ENCODE measurements at regions not wholly inside any gene's neighbourhood (a gene's known extent, or its start where the extent isn't known, plus 50 kb on each side); places are given as distances from the start of the nearest gene placed in this dataset.
A peak's percentile ranks its signal among the peaks of the same experiment; 100 is the strongest.
"Not testable (repeated sequence)": the region's sequence is repeated elsewhere in the genome, so short reads cannot be mapped to it uniquely, and the experiment has no call there.

- Mint-ChIP-seq H3K4me3 (no peak overlapping the region), H3K36me3 (no peaks in the 10 kb centered on the region), H3K4me1 (no peaks in the 10 kb centered on the region), H3K27me3 (peaks cover 17% of the 10 kb centered on the region), H3K9me3 (peaks cover 0 to 1% (median 0%) of the 10 kb centered on the region in 7 donors), H3K27ac (no peak overlapping the region)
- Histone ChIP-seq H3K36me3 (ENCODE audit: control insufficient read depth, insufficient read depth, low read length) (no peaks in the 10 kb centered on the region), H3K27me3 (ENCODE audit: control insufficient read depth, insufficient read depth, low read length) (no peaks in the 10 kb centered on the region), H3K9me3 (ENCODE audit: control insufficient read depth in 2 of 2, low read length in 2 of 2) (no peaks in the 10 kb centered on the region), H3K4me3 (ENCODE audit: low read depth, low read length) (no peak overlapping the region), H3K27ac (ENCODE audit: insufficient read depth, low read length, poor library complexity, severe bottlenecking) (no peak overlapping the region), H3K4me1 (ENCODE audit: control insufficient read depth, insufficient read depth, low read length, poor library complexity, severe bottlenecking) (no peaks in the 10 kb centered on the region)
- DNase-seq, result no peak
- ATAC-seq (ENCODE audit: low read depth in 2 of 2), result no peak
Observed at GRCh38 chr2:11079136-11079824, 76.0 kb upstream of the SLC66A3 start.

DNA sequence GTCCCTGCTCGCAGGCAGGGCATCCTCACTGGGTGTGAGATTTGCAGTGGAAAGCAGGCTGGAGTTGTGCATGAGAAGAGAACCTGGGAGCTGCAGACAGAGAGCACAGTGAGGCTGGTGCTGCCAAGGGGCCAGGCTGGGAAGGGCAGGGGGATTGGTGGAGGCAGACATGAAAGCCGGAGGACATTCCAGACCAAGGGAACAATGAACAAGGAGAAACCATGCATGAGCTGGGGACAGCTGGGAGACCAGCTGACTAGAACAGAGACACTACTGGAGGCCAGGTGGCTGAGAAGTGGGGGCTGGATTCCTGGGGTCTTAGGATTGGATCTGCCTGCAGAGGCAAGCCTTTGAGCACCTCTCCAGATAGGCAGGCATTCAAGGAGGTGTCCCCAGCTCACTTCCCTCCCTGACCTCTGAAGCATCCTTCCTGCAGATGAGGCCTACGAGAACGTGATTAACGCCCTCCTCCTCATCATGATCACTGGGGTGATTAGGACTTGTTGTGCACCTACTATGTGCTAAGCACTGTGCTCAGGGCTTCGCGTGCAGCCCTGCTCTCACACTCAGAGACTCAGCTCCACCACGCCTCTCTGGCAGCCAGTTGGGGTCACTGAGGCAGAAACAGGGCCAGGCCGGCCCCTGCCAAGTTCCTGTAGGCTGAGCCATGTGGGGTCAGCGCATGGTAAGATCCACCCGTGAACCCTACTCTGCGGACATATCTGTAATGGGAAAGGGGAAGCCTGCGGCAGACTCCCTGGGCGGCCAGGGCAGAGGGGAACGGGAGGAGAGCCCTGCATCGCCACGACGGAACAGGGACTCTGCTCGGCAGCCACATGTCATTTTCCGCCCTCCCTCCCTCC, 74.8 kb upstream of the SLC66A3 start:
- ATAC-seq (ENCODE audit: low read depth in 2 of 2) (no peak), DNase-seq (no peak)
- no peaks in the 10 kb centered on the region for H3K36me3 ChIP-seq (ENCODE audit: control insufficient read depth, insufficient read depth, low read length)
- no peak overlapping the region for H3K4me3 ChIP-seq (ENCODE audit: low read depth, low read length)
- no peak overlapping the region for H3K4me3 Mint-ChIP-seq
- H3K9me3 ChIP-seq (ENCODE audit: control insufficient read depth in 2 of 2, low read length in 2 of 2), result no peaks in the 10 kb centered on the region
- no peaks in the 10 kb centered on the region for H3K4me1 Mint-ChIP-seq
- H3K27me3 ChIP-seq (ENCODE audit: control insufficient read depth, insufficient read depth, low read length), result no peaks in the 10 kb centered on the region
- peaks cover 0 to 1% (median 0%) of the 10 kb centered on the region in 7 donors for H3K9me3 Mint-ChIP-seq
- H3K4me1 ChIP-seq (ENCODE audit: control insufficient read depth, insufficient read depth, low read length, poor library complexity, severe bottlenecking), result no peaks in the 10 kb centered on the region
- peaks cover 17% of the 10 kb centered on the region for H3K27me3 Mint-ChIP-seq
- H3K36me3 Mint-ChIP-seq, result no peaks in the 10 kb centered on the region
- H3K27ac Mint-ChIP-seq, result no peak overlapping the region
- no peak overlapping the region for H3K27ac ChIP-seq (ENCODE audit: insufficient read depth, low read length, poor library complexity, severe bottlenecking)

DNA sequence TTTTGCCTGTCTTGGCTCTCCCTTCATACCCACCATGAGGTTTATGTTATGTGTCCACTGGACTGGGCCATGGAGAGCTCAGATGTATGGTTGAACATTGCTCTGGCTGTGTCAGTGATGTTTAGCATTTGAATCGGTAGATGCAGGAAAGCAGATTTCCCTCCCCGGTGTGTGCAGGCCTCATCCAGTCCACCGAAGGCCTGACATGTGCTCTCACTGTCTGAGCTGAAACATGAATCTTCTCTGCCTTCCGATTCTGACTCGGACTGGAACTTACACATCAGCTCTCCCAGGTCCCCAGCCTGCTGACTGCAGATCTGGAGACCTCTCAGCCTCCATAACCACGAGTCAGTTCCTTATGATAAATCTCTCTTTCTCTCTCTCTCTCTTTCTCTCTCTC, 72.4 kb upstream of the SLC66A3 start:
- H3K4me3 Mint-ChIP-seq, result no peak overlapping the region
- ATAC-seq (ENCODE audit: low read depth in 2 of 2), result no peak
- Histone ChIP-seq H3K36me3 (ENCODE audit: control insufficient read depth, insufficient read depth, low read length) (no peaks in the 10 kb centered on the region), H3K27ac (ENCODE audit: insufficient read depth, low read length, poor library complexity, severe bottlenecking) (no peak overlapping the region), H3K9me3 (ENCODE audit: control insufficient read depth in 2 of 2, low read length in 2 of 2) (no peaks in the 10 kb centered on the region), H3K4me3 (ENCODE audit: low read depth, low read length) (no peak overlapping the region), H3K4me1 (ENCODE audit: control insufficient read depth, insufficient read depth, low read length, poor library complexity, severe bottlenecking) (no peaks in the 10 kb centered on the region), H3K27me3 (ENCODE audit: control insufficient read depth, insufficient read depth, low read length) (peaks cover 3% of the 10 kb centered on the region)
- no peak for DNase-seq
- no peak overlapping the region for H3K27ac Mint-ChIP-seq
- peaks cover 0 to 1% (median 0%) of the 10 kb centered on the region in 7 donors for H3K9me3 Mint-ChIP-seq
- H3K4me1 Mint-ChIP-seq, result no peaks in the 10 kb centered on the region
- H3K27me3 Mint-ChIP-seq, result peaks cover 23% of the 10 kb centered on the region
- H3K36me3 Mint-ChIP-seq, result no peaks in the 10 kb centered on the region

- H3K9me3 Mint-ChIP-seq; H3K27me3 ChIP-seq (ENCODE audit: control insufficient read depth, insufficient read depth, low read length); H3K36me3 ChIP-seq (ENCODE audit: control insufficient read depth, insufficient read depth, low read length); ATAC-seq (ENCODE audit: low read depth in 2 of 2); H3K4me1 Mint-ChIP-seq; H3K27ac Mint-ChIP-seq; DNase-seq; H3K4me3 Mint-ChIP-seq; H3K27ac ChIP-seq (ENCODE audit: insufficient read depth, low read length, poor library complexity, severe bottlenecking); H3K9me3 ChIP-seq (ENCODE audit: control insufficient read depth in 2 of 2, low read length in 2 of 2); H3K4me3 ChIP-seq (ENCODE audit: low read depth, low read length); H3K4me1 ChIP-seq (ENCODE audit: control insufficient read depth, insufficient read depth, low read length, poor library complexity, severe bottlenecking); H3K36me3 Mint-ChIP-seq: not testable (repeated sequence)
- H3K27me3 Mint-ChIP-seq, result peaks cover 28% of the 10 kb centered on the region
Observed at GRCh38 chr2:11088821-11089220, 66.4 kb upstream of the SLC66A3 start.

- Histone ChIP-seq H3K4me3 (ENCODE audit: low read depth, low read length) (no peak overlapping the region), H3K27me3 (ENCODE audit: control insufficient read depth, insufficient read depth, low read length) (peaks cover 6% of the 10 kb centered on the region), H3K9me3 (ENCODE audit: control insufficient read depth in 2 of 2, low read length in 2 of 2) (no peaks in the 10 kb centered on the region), H3K4me1 (ENCODE audit: control insufficient read depth, insufficient read depth, low read length, poor library complexity, severe bottlenecking) (no peaks in the 10 kb centered on the region), H3K27ac (ENCODE audit: insufficient read depth, low read length, poor library complexity, severe bottlenecking) (no peak overlapping the region), H3K36me3 (ENCODE audit: control insufficient read depth, insufficient read depth, low read length) (no peaks in the 10 kb centered on the region)
- DNase-seq (peak in 1 of 3 donors; percentile 23), ATAC-seq (ENCODE audit: low read depth in 2 of 2) (no peak)
- Mint-ChIP-seq H3K4me3 (no peak overlapping the region), H3K4me1 (no peaks in the 10 kb centered on the region), H3K27ac (no peak overlapping the region), H3K36me3 (no peaks in the 10 kb centered on the region), H3K9me3 (no peaks in the 10 kb centered on the region), H3K27me3 (peaks cover 25% of the 10 kb centered on the region)
Observed at GRCh38 chr2:11090187-11090586, 65.1 kb upstream of the SLC66A3 start.

GRCh38 chr2:11092701-11093335, 62.4 kb upstream of the SLC66A3 start:
- Mint-ChIP-seq H3K27me3 (peaks cover 9% of the 10 kb centered on the region), H3K9me3 (no peaks in the 10 kb centered on the region), H3K4me1 (no peaks in the 10 kb centered on the region), H3K4me3 (no peak overlapping the region), H3K36me3 (no peaks in the 10 kb centered on the region), H3K27ac (peak overlapping the region in 2 of 3 donors; percentile 7 to 51)
- Histone ChIP-seq H3K27me3 (ENCODE audit: control insufficient read depth, insufficient read depth, low read length) (peaks cover 4% of the 10 kb centered on the region), H3K27ac (ENCODE audit: insufficient read depth, low read length, poor library complexity, severe bottlenecking) (no peak overlapping the region), H3K9me3 (ENCODE audit: control insufficient read depth in 2 of 2, low read length in 2 of 2) (no peaks in the 10 kb centered on the region), H3K36me3 (ENCODE audit: control insufficient read depth, insufficient read depth, low read length) (no peaks in the 10 kb centered on the region), H3K4me3 (ENCODE audit: low read depth, low read length) (no peak overlapping the region), H3K4me1 (ENCODE audit: control insufficient read depth, insufficient read depth, low read length, poor library complexity, severe bottlenecking) (no peaks in the 10 kb centered on the region)
- ATAC-seq (ENCODE audit: low read depth in 2 of 2) (no peak), DNase-seq (no peak)

DNA sequence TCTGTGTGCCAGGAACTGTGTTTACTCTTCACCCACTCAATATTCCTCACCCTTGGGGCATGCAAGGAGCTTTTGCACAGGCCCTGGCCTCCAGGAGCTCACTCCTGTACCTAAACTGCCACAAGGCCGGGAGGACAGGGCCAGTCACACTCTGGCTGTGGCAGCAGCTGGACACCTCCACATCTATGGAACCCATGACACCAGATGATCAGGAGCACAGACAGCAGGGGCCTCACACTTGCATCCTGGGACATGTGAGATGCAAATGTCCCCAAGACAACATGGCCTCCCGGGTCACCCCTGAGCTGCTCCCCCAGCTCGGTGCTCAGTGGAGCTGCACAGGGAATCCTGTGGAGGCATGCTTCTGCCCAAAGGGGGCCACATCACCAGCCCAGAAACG, 61.8 kb upstream of the SLC66A3 start:
- Histone ChIP-seq H3K27ac (ENCODE audit: insufficient read depth, low read length, poor library complexity, severe bottlenecking) (no peak overlapping the region), H3K27me3 (ENCODE audit: control insufficient read depth, insufficient read depth, low read length) (peaks cover 2% of the 10 kb centered on the region), H3K9me3 (ENCODE audit: control insufficient read depth in 2 of 2, low read length in 2 of 2) (no peaks in the 10 kb centered on the region), H3K4me1 (ENCODE audit: control insufficient read depth, insufficient read depth, low read length, poor library complexity, severe bottlenecking) (no peaks in the 10 kb centered on the region), H3K4me3 (ENCODE audit: low read depth, low read length) (no peak overlapping the region), H3K36me3 (ENCODE audit: control insufficient read depth, insufficient read depth, low read length) (no peaks in the 10 kb centered on the region)
- Mint-ChIP-seq H3K27me3 (peaks cover 9% of the 10 kb centered on the region), H3K4me1 (no peaks in the 10 kb centered on the region), H3K36me3 (no peaks in the 10 kb centered on the region), H3K4me3 (no peak overlapping the region), H3K27ac (no peak overlapping the region), H3K9me3 (no peaks in the 10 kb centered on the region)
- no peak for ATAC-seq (ENCODE audit: low read depth in 2 of 2)
- DNase-seq, result no peak
